Ishikawa (cell line): ENCODE measurements at regions not wholly inside any gene's neighbourhood (a gene's known extent, or its start where the extent isn't known, plus 50 kb on each side); places are given as distances from the start of the nearest gene placed in this dataset.

Source experiments
- CEBPB ChIP-seq: IDR thresholded peaks from 2 replicates; pipeline ENCODE4 v1.6.1; 2012
- CREB1 ChIP-seq: IDR thresholded peaks from 2 replicates; pipeline ENCODE4 v1.6.1; 2012; ENCODE audit warnings: low read depth
- EGR1 ChIP-seq: IDR thresholded peaks from 2 replicates; pipeline ENCODE4 v1.6.1; 2012
- EP300 ChIP-seq: IDR thresholded peaks from 2 replicates; pipeline ENCODE4 v1.6.1; 2012; ENCODE audit warnings: borderline replicate concordance
- FOXM1 ChIP-seq: IDR thresholded peaks from 2 replicates; pipeline ENCODE4 v1.6.1; 2012; ENCODE audit warnings: low read depth, borderline replicate concordance
- MAX ChIP-seq: IDR thresholded peaks from 2 replicates; pipeline ENCODE4 v1.6.1; 2012
- NFIC ChIP-seq: IDR thresholded peaks from 2 replicates; pipeline ENCODE4 v1.6.1; 2012
- RAD21 ChIP-seq: IDR thresholded peaks from 2 replicates; pipeline ENCODE4 v1.6.1; 2012; ENCODE audit warnings: low read depth
- REST ChIP-seq: IDR thresholded peaks from 2 replicates; pipeline ENCODE4 v1.6.1; 2012; ENCODE audit warnings: low read depth, mild to moderate bottlenecking
- TAF1 ChIP-seq: IDR thresholded peaks from 2 replicates; pipeline ENCODE4 v1.6.1; 2012; ENCODE audit warnings: low read depth, mild to moderate bottlenecking
- TCF12 ChIP-seq: IDR thresholded peaks from 2 replicates; pipeline ENCODE4 v1.6.1; 2012; ENCODE audit warnings: low read depth
- TEAD4 ChIP-seq: IDR thresholded peaks from 2 replicates; pipeline ENCODE4 v1.6.1; 2012
- USF1 ChIP-seq: IDR thresholded peaks from 2 replicates; pipeline ENCODE4 v1.6.1; 2012
- YY1 ChIP-seq: IDR thresholded peaks from 2 replicates; pipeline ENCODE4 v1.6.1; 2012; ENCODE audit warnings: low read depth
- ZBTB7A ChIP-seq: IDR thresholded peaks from 2 replicates; pipeline ENCODE4 v1.6.1; 2012; ENCODE audit warnings: low read depth

GRCh38 chr4:108536577-108536976, 83.8 kb upstream of the RPL34 start:
- TF ChIP-seq EGR1 (no peak), FOXM1 (no peak), YY1 (no peak), USF1 (no peak), CEBPB (no peak), TAF1 (no peak), TEAD4 (no peak)

GRCh38 chr4:108535757-108536156, 84.6 kb upstream of the RPL34 start:
- TF ChIP-seq TCF12 (no peak), TEAD4 (no peak), FOXM1 (no peak), CREB1 (no peak), MAX (no peak)

- TF ChIP-seq MAX (no peak), ZBTB7A (no peak), REST (no peak), FOXM1 (no peak), RAD21 (no peak), TAF1 (no peak), TEAD4 (no peak), CEBPB (no peak), USF1 (no peak), CREB1 (no peak), TCF12 (no peak), NFIC (no peak), EGR1 (no peak), YY1 (no peak), EP300 (no peak)
Measured at GRCh38 chr4:108533876-108534275, 86.5 kb upstream of the RPL34 start.

- no peak for TF ChIP-seq CREB1
- TF ChIP-seq CEBPB = no peak
- no peak for TF ChIP-seq MAX
- TF ChIP-seq YY1 = no peak
- no peak for TF ChIP-seq FOXM1
- TF ChIP-seq REST = no peak
- no peak for TF ChIP-seq ZBTB7A
- no peak for TF ChIP-seq EP300
- no peak for TF ChIP-seq RAD21
- TF ChIP-seq TEAD4 = no peak
- no peak for TF ChIP-seq TCF12
- TF ChIP-seq TAF1 = no peak
- no peak for TF ChIP-seq EGR1
- no peak for TF ChIP-seq USF1
- TF ChIP-seq NFIC = no peak
Measured at GRCh38 chr4:108533245-108533844, 87.0 kb upstream of the RPL34 start.

- TF ChIP-seq USF1 = no peak
- no peak for TF ChIP-seq TAF1
- no peak for TF ChIP-seq REST
- no peak for TF ChIP-seq CREB1
- TF ChIP-seq EGR1 = no peak
- no peak for TF ChIP-seq FOXM1
- no peak for TF ChIP-seq MAX
- TF ChIP-seq YY1 = no peak
- no peak for TF ChIP-seq TEAD4
- no peak for TF ChIP-seq ZBTB7A
- TF ChIP-seq TCF12 = no peak
- TF ChIP-seq CEBPB = no peak
- no peak for TF ChIP-seq RAD21
- TF ChIP-seq EP300 = no peak
- no peak for TF ChIP-seq NFIC
Measured at GRCh38 chr4:108532738-108533137, 87.6 kb upstream of the RPL34 start.
